HG02970 (cell line): ENCODE measurements at regions not wholly inside any gene's neighbourhood (a gene's known extent, or its start where the extent isn't known, plus 50 kb on each side); places are given as distances from the start of the nearest gene placed in this dataset.
"Not testable (repeated sequence)": the region's sequence is repeated elsewhere in the genome, so short reads cannot be mapped to it uniquely, and the experiment has no call there.

Source experiments
- ATAC-seq: cut with Tn5 transposase; IDR thresholded peaks from one replicate; pipeline ENCODE4 v1.9.1; 2021; ENCODE audit warnings: mild to moderate bottlenecking, moderate library complexity, moderate number of reproducible peaks; ENCODE audit not compliant: unreplicated experiment, low FRiP score

DNA sequence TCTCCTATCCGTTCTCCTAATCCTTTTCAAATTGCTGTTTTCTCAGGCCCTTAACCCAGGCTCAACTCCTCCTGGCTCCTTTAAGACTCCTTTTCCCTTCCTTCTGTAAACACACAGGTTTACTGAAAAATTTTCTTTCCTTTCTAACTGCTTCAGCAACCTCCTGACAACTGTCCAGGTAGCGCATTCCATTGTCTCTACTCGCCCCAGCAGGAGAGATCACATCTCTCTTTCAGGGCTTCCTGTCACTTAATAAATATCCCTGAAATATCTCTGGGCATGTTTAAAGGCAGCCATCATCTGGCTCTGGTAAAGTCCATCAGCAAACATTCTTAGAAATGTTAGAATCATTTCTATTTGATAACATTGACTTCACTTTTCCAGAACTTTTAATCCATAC lies 211.2 kb upstream of the PTBP2 start:
- no peak for ATAC-seq

DNA sequence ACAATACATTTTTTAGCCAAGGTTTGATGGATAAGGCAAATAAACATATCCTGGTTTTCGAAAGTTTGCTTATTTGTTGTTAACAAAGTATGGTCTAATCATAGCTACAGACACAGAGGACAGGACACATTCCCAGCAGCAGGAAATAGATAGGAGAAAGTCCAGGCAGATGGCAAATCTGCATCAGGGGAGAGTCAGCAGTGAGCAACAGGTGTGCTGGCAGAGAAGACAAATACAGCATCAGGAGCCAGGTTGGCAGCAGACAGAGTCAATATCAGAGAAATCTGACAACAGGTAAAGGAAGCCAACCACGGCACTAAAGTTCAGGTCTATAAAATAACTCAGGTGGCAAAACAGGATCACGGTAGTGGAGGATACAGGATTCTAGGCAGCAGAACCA lies 210.7 kb upstream of the PTBP2 start:
- no peak for ATAC-seq

DNA sequence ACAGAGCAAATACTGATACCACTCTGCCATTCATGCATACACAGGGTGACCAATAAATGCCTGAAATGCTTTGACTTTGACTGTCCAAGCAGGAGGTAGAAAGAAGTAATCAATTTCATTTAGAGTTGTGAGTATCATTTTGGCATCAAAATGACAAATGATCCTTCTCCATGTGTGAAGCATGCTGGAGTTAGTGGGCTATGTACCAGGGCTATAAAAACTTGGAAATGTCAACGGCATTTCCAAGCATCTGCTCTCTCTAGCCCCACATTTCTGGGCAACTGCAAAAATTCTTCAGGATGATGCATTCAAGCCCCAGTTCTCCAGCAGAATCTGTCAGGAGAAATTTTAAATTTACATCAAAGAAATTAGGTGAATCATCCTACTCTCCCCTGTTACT lies 208.4 kb upstream of the PTBP2 start:
- ATAC-seq = no peak

DNA sequence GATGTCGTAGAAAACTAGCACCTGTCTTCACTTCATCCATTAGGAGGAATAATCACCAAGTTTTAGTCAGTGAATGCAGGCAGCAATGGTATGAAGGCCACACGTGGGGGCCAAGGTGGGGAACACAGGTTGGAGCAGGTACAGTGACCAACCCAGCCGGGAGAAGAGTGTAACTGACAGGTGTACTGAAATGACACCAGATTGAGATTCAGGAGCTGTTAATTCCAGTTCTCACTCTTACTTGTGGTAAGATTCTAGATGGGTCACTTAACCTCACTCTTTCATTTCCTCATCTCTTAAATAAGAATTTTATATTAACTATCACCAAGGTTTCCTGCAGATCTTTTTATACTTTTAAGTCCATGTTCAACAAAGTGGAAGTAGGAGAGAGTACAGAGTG lies 206.2 kb upstream of the PTBP2 start:
- peak; percentile 94 for ATAC-seq

DNA sequence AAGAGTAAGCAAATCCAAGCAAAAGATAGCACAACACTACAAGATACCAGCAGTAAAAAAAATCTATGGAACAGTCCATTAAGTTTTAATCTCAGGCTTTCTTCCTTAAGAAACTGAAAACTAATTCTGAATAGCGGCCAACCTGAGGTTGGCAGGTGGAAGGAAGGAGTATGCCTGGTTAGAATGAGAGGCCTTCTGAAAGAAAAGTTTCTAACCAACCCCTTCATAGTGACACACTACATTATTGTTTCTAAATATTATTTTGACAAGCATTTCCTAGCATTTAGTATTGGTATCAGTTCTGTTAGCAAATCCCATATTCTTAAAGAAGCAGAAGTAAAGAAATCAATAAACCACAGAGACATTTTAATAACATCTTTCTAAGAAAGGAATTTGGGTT lies 205.7 kb upstream of the PTBP2 start:
- peak; percentile 45 for ATAC-seq

DNA sequence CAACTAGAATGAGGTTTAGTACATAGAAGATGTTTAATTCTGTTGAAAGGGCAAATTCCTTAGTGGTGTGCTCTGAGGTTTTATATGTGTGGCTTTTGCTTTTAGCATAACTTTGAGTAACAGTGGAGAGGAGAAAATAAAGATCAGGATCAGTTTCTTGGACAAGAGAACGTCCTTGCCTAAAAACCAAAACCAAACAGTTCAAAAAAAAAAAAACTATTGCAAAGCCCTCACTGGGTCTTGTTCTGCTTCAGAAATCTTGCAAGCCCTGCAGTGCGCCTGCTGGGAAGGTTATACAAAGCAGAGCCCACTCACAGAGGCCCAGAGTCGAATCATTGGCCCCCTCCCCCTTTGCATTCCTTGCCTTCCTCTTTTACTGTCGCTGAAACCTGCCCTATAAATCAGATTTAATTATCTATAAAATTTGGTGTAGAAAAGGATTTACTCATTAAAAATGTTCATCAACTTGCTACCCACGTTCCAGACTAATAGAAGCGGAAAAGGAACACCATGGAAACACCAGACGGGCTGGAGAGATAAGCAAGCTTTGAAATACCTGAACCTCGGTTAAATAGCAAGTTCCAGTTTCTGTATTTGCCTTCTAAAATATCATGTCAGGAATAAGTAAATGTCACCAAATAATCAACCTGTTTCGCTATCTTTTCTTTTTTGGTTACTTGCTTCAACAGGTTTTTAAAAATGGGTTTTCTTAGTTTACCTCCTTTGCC lies 201.6 kb upstream of the PTBP2 start:
- no peak for ATAC-seq

DNA sequence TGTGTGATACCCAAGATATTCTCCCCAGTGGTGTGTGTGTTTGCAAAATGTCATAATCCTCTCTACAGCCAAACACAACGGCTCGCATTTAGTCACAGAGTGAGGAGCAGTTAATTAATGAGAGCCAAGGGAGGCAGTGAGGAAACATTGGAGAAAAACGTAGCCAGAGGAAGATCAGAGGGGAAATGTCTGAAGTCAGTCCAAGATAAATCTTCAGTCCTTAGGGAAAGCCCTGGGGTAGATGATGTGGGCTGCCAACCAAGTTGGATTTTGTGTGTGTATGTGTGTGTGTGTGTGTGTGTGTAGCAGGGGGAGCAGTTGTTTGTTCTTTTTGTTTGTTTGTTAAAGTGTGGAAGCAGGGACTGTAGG lies 201.0 kb upstream of the PTBP2 start:
- ATAC-seq = no peak

DNA sequence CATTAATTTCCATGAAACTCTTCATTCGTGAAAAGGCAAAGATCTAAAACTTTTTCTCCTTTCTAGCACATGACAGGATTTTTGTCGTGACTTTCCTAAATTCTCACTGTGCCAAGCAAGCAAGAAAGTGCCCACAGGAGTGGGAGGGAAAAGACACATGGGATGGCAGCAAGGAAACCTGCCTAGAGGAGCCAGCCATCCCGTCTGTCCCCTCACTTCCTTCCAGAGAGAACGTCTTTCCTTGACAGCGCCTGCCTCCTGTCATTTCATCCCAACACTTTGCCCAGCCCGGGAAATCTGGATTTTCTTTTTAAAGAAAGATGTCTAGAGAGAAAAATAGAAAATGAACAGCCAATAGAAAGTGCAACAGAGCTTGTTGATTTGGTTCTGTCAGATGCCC lies 200.6 kb upstream of the PTBP2 start:
- ATAC-seq = no peak

DNA sequence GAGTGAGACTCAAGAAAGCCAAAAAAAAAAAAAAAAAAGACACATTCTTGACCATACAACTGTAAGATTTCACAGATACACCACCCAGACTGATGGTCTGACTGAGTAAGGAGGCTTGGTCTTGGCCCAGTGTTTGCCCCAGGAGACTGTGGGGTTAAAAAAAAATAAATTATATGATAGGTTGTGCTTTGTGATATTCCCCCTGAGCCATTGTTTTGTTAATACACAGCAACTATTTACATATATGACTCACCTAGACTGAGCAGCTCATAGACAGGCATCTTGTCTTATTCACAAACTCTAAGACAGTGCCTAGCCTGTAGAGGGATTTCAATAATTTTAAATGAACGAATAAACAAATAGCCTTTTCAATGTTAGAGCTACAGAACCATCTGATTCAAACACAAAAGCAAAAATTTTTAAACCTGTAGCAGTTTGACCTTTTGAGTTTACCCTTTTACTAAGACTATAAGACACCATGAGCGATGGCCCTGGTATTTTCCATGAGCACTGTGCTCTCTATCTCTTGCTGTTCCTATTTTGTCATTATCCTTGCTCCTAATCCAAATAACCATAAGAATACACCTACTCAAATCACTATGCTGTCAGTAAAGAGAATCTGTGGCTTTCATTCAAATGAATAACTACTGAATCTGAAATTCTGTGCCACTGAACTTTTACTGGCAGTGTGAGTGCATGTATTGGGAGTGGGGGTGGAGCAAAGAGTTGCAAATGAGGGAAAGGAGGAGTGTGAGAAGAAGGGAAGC lies 199.4 kb upstream of the PTBP2 start:
- ATAC-seq = no peak

DNA sequence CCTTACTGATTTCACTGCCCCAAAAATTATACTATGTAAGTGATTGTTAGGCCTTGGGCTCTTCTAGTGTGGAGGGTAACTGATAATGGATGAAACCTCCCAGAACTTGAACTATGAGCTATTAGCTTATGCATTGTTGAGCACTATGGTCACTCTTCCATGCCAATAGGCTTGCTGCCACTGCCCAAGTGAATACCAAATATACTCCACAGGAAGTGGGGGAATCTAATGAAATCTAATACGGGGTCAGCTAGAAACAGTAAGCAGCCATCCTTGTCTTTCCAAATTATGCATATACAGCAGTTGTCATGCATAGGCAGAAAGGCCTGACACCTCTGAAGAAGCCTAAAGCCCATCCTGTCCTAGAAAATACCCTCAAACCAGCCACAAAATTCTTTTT lies 198.7 kb upstream of the PTBP2 start:
- ATAC-seq = no peak

DNA sequence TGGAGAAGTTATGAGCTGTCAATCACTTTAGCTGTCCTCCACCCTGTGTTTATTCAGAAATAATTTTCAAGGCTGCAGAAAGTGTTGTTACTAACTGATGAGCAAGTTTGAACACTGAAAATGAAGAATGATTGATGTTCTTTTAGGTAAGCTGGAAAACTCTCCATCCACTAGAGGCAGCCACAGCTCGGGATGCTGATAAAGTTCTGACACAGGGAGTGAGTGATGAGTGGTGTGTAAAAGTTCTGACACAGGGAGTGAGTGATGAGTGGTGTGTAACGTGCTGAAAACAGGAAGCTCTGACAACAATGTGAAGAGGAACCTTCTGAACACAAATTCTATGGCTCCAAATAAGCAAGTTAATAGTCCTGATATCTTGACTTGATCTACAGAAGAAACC lies 197.5 kb upstream of the PTBP2 start:
- ATAC-seq = no peak

DNA sequence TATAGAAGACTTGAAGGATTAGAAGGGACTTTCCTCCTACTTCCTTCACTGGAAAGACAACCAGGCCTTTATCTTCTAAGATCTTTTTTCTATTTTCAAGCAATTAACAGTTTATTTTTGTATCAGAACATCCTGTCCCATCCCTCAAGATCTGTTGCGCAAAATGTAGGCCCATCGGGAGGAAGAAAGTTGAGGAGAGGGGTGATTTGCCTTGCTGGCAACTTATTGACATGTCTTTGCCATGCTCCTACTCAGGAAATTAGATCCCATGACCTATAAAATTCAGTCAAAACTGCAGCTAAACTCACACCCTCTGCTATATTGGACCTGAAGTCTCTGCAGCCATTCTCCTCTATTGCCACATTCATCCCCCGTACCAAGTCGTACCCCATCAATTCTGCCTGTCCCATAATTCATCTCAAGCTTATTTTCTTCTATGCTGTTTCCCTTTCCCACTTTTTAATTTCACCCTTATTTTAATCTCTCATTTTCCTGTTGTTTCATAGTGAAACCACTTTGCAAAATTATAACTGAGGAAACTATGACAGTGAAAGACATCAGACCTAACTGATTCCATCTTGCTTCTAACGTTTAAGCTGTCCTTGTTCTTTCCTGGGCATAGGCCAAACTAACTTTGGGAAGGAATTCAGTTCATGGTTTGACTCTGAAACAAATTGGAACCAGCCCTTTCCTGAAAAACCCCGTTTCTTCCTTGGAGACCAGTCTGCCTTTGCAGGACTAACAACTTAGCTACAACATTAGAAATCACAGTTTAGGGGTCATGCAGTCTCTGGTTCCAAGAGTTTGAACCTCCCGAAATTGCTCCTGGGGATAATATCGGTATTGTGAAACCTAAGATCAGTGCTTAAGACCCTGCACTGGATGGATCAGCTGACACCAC lies 195.7 kb upstream of the PTBP2 start:
- ATAC-seq = no peak

DNA sequence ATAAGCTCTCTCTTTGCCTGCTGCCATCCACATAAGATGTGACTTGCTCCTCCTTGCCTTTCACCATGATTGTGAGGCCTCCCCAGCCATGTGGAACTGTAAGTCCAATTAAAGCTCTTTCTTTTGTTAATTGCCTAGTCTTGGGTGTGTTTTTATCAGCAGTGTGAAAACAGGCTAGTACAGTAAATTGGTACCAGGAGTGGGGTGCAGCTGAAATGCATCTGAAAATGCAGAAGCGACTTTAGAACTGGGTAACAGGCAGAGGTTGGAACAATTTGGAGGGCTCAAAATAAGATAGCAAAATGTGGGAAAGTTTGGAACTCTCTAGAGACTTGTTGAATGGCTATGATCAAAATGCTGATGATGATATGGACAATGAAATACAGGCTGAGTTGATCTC lies 192.9 kb upstream of the PTBP2 start:
- ATAC-seq = not testable (repeated sequence)

DNA sequence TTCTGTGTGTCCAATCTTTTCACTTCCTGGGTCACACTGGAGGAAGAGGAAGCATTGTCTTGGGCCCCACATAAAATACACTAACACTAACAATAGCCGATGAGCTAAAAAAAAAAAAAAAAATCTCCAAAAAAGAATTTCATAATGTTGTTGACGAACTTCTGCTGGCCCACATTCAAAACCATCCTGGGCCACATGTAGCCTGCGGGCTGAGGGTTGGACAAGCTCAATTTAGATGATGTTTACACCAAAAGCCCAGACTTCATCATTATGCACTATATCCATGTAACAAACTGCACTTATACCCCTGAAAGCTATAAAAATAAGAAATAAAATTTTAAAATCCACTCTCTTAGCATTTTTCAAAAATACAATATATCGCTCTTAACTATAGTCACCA lies 187.8 kb upstream of the PTBP2 start:
- no peak for ATAC-seq

DNA sequence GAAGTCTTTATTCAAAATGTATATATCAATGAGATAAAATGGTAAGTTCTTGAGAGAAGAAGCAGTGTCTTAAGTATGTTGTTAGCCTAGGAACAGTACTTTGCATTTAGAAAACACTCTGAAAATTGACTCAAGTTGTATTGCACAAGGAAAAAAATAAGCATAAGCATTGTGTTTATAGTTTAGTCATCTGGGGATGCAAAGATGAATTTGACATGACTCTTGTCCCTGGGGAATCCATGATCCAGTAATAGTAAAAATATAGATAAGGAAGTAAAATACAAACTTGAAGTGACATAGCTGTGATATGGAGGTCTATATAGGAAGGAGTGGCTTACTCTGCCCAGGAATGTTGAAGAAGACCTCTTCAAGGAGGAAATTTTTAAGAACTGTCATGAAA lies 185.0 kb upstream of the PTBP2 start:
- ATAC-seq = no peak

DNA sequence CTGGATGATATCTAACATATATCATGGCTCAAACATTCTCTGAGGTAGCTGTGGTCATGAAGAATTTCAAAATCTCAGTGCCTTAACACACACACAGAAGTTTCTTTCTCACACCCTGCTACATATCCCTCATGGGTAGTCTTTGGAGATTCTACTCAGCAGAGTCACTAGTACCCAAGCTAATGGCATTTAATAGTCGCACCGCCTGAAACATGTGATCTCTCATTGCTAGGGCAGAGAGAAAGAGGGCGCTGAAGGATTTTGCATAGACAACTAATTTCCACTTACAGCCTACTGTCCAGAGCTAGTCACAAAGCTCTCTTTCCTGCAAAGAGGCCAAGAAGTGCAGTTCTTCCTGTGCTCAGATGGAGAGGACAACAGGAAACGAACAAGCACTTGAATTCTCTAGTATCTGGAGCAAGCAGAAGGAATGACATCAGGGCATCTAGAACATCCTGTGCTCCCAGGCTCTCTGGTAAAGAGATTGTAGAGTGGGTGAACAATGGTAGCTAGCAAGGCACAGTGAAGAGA lies 183.4 kb upstream of the PTBP2 start:
- ATAC-seq = no peak

DNA sequence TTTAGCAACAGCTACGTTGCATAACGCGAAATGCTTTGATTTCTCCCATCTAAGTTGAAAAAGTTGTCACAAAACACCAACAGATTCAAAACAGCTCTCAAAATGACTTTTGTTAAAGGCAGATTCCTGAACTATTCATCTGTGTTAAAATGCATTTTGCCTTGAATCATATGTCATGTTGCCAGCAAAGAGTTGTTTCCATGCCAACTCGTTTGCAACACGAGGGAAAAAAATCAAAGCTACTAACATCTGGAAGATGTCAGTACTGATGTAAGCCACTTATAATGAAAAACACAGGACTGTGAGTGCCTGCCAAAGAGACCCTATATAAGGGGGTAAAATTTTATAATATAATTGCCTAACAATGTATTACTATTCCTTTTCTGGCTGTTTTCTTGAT lies 182.7 kb upstream of the PTBP2 start:
- no peak for ATAC-seq

DNA sequence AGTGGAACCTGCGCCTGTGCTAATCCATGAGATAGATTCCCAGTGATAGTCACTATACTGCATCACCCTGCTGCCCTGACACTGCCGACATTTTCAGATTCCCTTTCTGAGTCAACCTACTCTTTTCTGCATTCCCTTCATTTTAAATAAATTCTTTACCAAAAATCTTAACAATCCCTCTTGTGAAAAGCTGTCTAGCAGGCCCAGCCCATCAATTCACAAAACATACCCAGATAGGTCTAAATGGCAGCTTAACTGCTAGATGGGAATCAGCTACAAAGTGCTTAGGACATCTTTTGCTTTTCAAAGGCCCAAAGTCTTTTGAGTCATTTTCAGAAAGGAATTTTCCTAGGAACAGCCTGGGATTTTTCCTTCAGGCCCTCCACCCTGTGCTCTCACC lies 180.1 kb upstream of the PTBP2 start:
- ATAC-seq = no peak

DNA sequence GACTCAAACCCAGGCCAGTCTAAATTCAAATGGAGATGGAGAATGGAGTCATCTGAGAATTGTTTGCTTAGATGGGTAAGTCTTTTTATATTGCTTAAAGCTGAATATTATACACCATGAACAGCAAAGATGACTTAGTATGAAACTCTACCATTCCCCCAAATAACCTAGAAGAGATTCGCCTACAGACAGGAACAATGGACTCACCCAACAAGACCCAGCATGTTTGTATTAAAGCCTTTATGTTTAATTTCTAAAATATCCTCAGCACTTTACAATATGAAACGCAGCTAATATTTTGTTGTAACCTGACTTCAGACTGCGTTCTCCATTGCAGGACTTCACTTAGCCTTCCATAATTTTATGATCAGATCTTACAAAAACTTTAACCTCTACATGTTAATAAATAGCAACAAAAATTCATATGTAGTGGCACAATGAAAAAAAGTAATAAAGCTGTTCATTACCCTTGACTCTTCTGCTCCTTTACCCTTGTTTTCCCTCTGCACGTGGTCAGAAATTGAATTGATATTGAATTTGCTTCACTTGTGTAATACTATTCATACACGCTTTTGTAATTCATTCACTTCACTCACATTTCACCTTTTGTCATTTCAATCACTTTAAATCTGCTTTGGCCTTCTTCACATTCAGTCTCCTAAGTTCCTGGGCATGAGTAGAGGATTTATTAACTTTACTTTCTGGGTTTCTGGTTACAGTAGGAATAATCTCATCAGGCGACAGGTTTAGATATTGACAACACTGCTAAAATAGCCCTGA lies 177.3 kb upstream of the PTBP2 start:
- ATAC-seq = no peak

DNA sequence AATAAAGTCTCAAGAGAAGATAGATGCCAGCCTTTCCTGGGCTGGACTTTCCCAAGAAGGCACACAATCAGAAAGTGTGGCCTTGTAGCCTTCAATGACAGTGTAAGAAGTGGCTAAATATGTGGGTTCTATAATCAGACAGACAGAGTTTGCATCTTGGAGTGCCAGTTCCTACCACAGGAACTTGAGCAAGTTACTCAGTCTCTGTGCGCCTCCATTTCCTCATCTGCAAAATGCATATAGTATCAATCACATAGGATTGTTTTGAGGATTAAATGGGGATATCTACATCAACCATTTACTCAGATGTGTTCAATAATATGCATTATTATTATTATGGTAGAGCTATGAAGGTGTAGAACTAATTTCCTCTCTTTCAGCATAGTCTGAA lies 176.8 kb upstream of the PTBP2 start:
- no peak for ATAC-seq
